Stimulated activated CD4-positive, alpha-beta T cell treated with anti-CD3 and anti-CD28 coated beads, Interleukin-1b, Interleukin-23, amount 100 ng/mL, for 4 hours (primary cell): ENCODE measurements at regions not wholly inside any gene's neighbourhood (a gene's known extent, or its start where the extent isn't known, plus 50 kb on each side); places are given as distances from the start of the nearest gene placed in this dataset.
"Not testable (repeated sequence)": the region's sequence is repeated elsewhere in the genome, so short reads cannot be mapped to it uniquely, and the experiment has no call there.

Experiments used
- DNase-seq, 2 donors: peaks; one replicate each; pipeline ENCODE4 v3.0.0-alpha.2; 2020; ENCODE audit warnings: low read depth in 2 of 2

- DNase-seq = no peak
Observed at GRCh38 chr5:128799945-128800344, 165.3 kb upstream of the SLC27A6 start.

GRCh38 chr5:128800377-128800776 lies 164.9 kb upstream of the SLC27A6 start:
- no peak for DNase-seq

- no peak for DNase-seq
Observed at GRCh38 chr5:128813317-128814070, 151.8 kb upstream of the SLC27A6 start.

GRCh38 chr5:128815201-128815600 lies 150.1 kb upstream of the SLC27A6 start:
- no peak for DNase-seq

- no peak for DNase-seq
Observed at GRCh38 chr5:128825826-128826225, 139.5 kb upstream of the SLC27A6 start.

DNA sequence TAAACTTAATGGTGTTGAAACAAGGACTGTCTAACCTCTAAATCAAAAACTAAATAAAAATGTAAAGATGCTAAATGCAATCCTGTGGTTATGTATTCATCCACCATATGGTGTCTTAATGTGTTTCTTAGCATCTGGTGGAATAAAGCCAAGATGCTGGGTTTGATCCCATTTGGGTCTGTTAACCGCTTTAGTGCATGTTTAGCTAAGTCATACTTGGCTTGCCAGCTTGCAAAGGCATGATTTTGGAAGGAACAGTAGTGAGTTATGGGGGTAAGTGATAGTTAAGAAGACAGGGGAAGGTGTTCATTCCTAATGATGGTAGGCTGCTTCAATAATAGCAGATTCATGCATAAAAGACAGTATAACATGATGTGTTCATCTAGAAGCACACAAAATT lies 139.0 kb upstream of the SLC27A6 start:
- no peak for DNase-seq

DNA sequence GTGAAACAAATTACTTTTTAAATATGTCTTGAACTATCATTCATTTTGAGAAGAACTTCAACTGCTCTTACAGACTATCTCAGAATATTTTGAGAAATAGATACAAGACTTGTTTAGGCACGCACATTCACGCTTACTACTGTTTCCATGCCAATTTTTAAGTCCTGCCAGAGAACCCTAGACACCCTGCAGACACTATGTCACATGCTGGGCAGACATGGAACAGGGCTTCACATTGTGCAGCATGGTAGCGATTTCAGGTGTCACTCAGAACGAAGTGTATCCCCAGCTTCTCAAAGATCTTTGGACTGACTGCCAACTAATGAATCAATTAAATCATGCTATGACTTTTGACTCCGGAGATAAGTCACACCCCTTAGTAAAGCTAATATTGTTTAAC lies 128.7 kb upstream of the SLC27A6 start:
- DNase-seq = no peak

DNA sequence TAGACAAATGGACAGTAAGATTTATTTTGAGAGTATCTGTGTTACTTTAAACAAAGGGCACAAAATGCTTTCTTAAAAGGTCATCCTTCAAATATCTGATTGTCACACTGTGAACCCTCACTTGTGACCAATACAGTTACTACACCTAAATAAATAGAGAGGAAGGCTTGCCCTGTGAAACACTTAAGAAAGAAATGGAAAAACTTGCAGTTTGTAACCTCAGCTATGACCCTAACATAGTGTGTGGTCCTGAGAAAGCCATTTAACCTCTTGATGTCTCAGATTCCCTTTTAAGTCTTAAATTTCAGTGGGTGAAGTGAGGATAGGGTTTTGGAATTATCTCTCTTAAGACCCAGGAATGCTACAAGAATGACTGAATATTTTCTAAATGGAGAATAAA lies 126.7 kb upstream of the SLC27A6 start:
- no peak for DNase-seq

- DNase-seq = no peak
Observed at GRCh38 chr5:128842241-128842640, 123.0 kb upstream of the SLC27A6 start.

DNA sequence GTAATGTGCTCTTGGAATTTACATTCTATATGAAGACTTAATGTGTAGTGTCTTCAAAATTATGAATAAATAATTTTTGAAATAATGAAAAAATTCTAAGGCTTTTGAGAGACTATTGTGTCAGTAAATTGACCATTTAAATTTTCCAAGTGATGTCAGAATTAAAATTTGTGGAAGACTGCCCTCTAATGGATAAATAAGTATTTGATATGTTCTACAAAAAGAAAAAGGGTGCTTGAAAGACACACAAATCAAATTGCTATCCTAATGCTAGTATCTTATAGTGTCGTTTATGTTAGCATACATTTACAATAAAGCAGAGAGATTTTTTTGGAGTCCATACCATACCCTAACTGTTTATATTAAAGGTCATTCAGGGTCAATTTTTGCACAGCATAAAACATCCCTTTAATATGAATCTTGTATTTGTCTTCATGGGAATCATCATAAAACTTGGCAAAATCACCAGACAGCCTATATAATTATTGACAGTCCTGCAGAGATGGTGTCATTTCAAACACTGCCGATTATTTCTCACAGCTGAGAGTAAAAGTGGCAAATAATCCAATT lies 120.8 kb upstream of the SLC27A6 start:
- DNase-seq = no peak

DNA sequence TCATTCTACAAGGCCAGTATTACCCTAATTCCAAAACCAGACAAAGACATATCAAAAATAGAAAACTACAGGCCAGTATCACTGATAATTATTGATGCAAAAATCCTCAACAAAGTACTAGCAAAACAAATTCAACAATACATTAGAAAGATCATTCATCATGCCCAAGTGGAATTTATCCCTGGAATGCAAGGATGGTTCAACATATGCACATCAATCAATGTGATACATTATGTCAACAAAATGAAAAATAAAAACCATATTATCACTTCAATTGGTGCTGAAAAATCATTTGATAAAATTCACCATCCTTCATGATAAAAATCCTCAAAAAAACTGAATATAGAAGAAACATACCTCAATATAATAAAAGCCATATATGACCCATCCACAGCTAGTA lies 115.2 kb upstream of the SLC27A6 start:
- no peak for DNase-seq

GRCh38 chr5:128854931-128855330 lies 110.4 kb upstream of the SLC27A6 start:
- DNase-seq = no peak

DNA sequence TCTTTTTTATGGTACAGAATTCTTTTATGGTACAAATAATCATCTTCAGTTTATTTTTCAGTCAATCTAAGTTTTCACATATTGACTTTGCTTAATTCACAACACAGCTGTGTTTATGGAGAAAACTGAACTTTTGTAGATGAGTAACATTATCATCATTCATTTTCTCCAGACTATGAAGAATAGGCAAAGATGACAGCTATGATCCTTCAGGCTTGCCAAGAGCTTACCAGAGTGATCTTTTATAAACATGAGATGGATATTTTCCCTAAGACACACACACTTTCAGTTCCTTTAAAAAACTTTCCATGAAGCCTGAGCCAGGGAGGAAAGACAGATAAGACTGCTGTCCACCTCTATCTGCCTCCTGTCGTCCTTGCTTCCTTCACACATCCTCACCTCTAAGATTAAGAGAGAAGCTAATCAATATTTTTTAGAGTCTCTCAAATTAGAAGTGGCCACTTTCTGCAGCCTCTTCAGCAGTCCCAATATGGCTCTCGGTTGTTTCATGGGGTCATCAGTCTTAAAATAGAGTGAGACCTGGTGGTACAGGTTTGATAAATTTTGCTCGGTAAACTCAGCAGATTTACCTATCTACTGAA lies 108.1 kb upstream of the SLC27A6 start:
- DNase-seq = no peak

GRCh38 chr5:128858995-128859394 lies 106.3 kb upstream of the SLC27A6 start:
- no peak for DNase-seq

DNA sequence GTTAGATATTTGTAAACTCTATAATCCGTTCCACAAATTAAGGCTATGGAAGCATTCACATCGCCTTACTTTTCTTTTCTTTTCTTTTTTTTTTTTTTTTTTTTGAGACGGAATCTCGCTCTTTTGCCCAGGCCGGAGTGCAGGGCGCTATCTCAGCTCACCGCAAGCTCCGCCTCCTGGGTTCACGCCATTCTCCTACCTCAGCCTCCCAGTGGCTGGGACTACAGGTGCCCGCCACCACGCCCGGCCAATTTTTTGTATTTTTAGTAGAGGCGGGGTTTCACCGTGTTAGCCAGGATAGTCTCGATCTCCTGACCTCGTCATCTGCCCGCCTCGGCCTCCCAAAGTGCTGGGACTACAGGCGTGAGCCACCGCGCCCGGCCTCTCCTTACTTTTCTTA lies 104.1 kb upstream of the SLC27A6 start:
- not testable (repeated sequence) for DNase-seq

GRCh38 chr5:128869970-128870369 lies 95.3 kb upstream of the SLC27A6 start:
- no peak for DNase-seq

GRCh38 chr5:128870373-128870772 lies 94.9 kb upstream of the SLC27A6 start:
- no peak for DNase-seq

GRCh38 chr5:128870923-128871322 lies 94.4 kb upstream of the SLC27A6 start:
- no peak for DNase-seq

DNA sequence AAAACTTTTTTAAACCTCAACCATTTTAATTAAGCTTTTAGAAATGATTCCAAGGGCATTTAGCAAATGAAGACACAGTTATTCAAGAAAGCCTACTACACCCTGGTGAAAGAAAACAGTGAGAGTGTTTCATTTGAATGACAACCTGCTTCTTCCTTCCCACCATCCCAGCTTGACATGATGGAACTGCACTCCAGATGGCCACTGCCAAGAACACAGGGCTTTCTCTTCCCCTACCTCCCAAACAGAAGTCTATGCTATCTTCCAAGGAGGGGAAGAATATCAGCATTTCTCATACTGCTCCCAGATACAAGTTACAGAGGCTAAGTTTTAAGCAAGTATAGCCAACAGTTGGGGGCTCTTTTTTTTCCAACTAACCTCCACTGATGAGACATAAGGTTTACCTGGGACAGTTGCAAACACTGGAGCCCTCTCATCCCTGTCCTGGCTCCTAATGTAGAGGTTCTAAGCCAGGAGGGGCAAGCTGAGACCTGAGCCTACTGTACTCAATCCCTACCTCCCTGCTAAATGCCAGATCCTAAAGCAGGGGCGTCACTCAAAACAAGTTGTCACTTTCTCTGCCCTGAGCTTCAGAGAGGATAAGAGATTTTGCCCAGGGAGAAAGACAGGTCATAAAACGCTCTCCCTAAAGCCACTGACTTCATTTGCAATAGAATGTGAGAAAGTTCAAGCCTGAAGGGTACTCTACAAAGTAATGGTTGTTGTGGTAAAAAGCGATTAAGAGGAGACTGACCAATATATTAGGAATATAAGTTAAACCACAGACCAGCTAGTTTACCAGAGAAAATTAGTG lies 88.5 kb upstream of the SLC27A6 start:
- DNase-seq = no peak

GRCh38 chr5:128877476-128877875 lies 87.8 kb upstream of the SLC27A6 start:
- DNase-seq = no peak

DNA sequence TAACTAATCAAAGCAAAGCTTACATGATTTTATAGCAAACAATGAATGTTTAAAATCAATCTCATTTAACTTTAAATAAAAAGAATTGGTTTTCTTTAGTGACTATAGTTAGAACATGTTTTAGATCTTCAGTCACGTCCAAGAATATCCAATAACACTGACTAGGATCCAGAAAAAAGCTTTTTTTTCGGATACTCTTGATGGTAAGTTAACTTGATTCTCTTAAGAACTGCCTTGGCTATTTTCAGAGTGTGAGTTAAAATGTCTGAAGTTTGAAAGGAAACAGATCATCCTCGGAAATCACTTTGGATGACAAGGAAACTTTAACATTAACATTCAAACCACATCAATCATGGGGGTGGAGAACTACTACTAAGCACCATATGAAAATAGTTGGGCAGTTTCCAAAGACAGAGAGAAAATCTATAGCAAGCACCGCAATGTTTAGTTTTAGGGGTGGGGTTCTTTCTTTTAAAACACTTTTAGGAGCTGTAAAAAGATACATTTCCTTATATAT lies 83.7 kb upstream of the SLC27A6 start:
- no peak for DNase-seq

GRCh38 chr5:128885649-128886255 lies 79.5 kb upstream of the SLC27A6 start:
- no peak for DNase-seq
